RWPE1 (cell line): ENCODE measurements at regions not wholly inside any gene's neighbourhood (a gene's known extent, or its start where the extent isn't known, plus 50 kb on each side); places are given as distances from the start of the nearest gene placed in this dataset.

ENCODE experiments used
- CTCF ChIA-PET: fragments of 350-600 bp; sonication (Branson Sonifier 250); formaldehyde crosslinking; extraction: SDS; loops from one replicate; lab custom pipeline; 2021; lab: Yijun Ruan, JAX
- POLR2A ChIA-PET: fragments of 400-600 bp; formaldehyde crosslinking; extraction: SDS; loops from one replicate; lab custom pipeline; 2020; ENCODE audit warnings: antibody characterized with exemption; ENCODE audit not compliant: low non-redundant PET; lab: Yijun Ruan, JAX
- DNase-seq: peaks from one replicate; pipeline ENCODE4 v3.0.0; 2012; ENCODE audit warnings: low spot score
- H3K27ac ChIP-seq: fragments of 450-650 bp; 2 replicates; pipeline ENCODE4 v1.5.1; 2017
- CTCF ChIP-seq: fragments of 450-650 bp; conservative IDR thresholded peaks from 2 replicates; pipeline ENCODE4 v1.5.1; 2017; ENCODE audit warnings: low read depth, mild to moderate bottlenecking

- ChIA-PET CTCF (no interaction called here), POLR2A (no interaction called here)
- no peak for DNase-seq
- no peak overlapping the region for H3K27ac ChIP-seq
- no peak for TF ChIP-seq CTCF
These were observed 270.3 kb downstream of the HTR7 start for GRCh38 chr10:90587561-90587960.

DNA sequence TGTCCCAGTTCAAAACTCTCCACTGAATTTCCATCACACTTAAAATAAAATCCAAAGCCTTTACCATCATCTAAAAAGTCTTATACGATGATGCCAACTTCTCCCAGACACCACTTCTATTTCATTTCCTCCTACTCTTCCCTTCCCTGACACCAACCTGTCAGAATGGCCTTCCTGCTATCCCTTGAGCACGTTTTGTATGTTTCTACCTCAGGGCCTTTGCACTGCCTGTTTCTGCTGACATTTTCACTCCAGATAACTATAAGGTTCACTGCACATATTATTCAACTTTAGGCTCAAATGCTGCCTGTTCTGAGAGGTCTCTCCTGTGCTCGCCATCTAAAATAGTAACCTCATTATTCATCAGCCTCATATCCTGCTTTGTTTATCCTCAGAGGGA, 269.6 kb downstream of the HTR7 start:
- H3K27ac ChIP-seq, result no peak overlapping the region
- no peak for TF ChIP-seq CTCF
- ChIA-PET CTCF (no interaction called here), POLR2A (no interaction called here)
- no peak for DNase-seq

DNA sequence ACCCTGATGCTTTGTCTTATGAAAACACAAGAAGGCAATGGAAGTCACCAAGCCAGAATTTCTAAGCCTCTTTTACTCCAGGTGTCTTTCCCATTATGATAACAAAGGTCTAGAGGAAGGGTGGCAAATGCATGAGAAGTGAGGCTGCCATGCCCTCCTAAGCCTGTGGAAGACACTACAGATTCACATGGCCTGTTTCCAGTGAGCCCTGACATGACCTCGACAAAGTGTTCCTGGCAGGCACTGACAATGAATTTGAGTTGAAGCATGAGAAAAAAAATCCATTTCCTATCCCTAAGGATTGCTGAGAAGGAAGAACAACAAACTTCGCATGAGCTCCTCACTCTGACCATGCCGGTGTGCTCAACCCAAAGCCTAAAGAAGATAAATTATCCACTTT, 268.0 kb downstream of the HTR7 start:
- TF ChIP-seq CTCF, result no peak
- DNase-seq, result no peak
- no peak overlapping the region for H3K27ac ChIP-seq
- ChIA-PET POLR2A (no interaction called here), CTCF (interaction anchor here (0.5 to 0.7 kb wide), 3 partner anchors 17 to 715 kb away, joined by 3 to 6 read pairs (median 3); no protein-coding TSS in a partner anchor)

DNA sequence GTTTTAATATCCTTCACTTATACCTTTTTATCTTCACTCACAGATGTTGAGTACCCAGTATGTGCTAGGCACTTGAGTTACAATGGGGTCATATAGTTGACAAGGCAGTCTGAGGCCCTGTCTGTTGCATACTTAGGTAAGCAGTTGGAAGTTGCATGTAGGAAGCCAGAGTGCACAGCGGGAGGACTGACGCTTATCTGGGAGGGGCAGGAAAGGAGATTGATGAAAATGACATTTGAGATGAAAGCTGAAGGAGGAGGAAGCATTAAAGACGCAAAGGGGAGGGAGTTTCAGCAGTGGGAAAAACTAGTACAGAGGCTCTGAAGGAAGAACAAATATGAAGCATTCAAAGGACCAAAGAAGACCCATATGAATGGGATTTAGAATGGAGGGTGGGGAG, 266.2 kb downstream of the HTR7 start:
- no peak overlapping the region for H3K27ac ChIP-seq
- TF ChIP-seq CTCF, result no peak
- POLR2A ChIA-PET, result no interaction called here
- CTCF ChIA-PET, result no interaction called here
- no peak for DNase-seq

GRCh38 chr10:90592638-90593302, 265.1 kb downstream of the HTR7 start:
- H3K27ac ChIP-seq, result no peak overlapping the region
- DNase-seq, result peak; percentile 85
- TF ChIP-seq CTCF, result peak; percentile 51
- ChIA-PET POLR2A (no interaction called here), CTCF (interaction anchor here (0.6 to 1.1 kb wide), 5 partner anchors 31 to 444 kb away, joined by 3 to 13 read pairs (median 3); no protein-coding TSS in a partner anchor)

- DNase-seq, result no peak
- no peak for TF ChIP-seq CTCF
- ChIA-PET CTCF (interaction anchor here (0.7 to 1.0 kb wide), 2 partner anchors 11 to 23 kb away, joined by 3 read pairs; no protein-coding TSS in a partner anchor), POLR2A (no interaction called here)
- H3K27ac ChIP-seq, result no peak overlapping the region
These were observed 259.3 kb downstream of the HTR7 start for GRCh38 chr10:90598513-90598912.
